Heart left ventricle (tissue), 16 donors: ENCODE measurements at regions not wholly inside any gene's neighbourhood (a gene's known extent, or its start where the extent isn't known, plus 50 kb on each side); places are given as distances from the start of the nearest gene placed in this dataset.
A peak's percentile ranks its signal among the peaks of the same experiment; 100 is the strongest.

Experiments
- ATAC-seq, 4 donors: fragments of 200-7000 bp; cut with Tn5 transposase; one replicate each; pipeline ENCODE4 v1.9.1; 2020 to 2022; ENCODE audit warnings: moderate library complexity in 4 of 4, mild to moderate bottlenecking in 3 of 4, moderate number of reproducible peaks in 1 of 4
- DNase-seq, 5 donors: peaks; one replicate each; pipeline ENCODE4 v3.0.0-alpha.2; 2020
- H3K27ac ChIP-seq, 12 donors: fragments of 200-600 bp; sonication (generic) in 4 of 12; one replicate each; pipeline versions ENCODE4 v1.5.0 to v1.8.0; 2016 to 2022; ENCODE audit warnings: mild to moderate bottlenecking in 2 of 12
- H3K27me3 ChIP-seq, 9 donors: fragments of 200-600 bp; sonication (generic) in 2 of 9; one replicate each; pipeline versions ENCODE4 v1.5.1 to v1.8.0; 2016 to 2022; ENCODE audit warnings: mild to moderate bottlenecking in 3 of 9
- H3K36me3 ChIP-seq, 9 donors: fragments of 200-600 bp; sonication (generic) in 2 of 9; one replicate each; pipeline versions ENCODE4 v1.5.0 to v1.8.0; 2018 to 2022; ENCODE audit warnings: mild to moderate bottlenecking in 2 of 9
- H3K4me1 ChIP-seq, 12 donors: fragments of 200-600 bp; sonication (generic) in 4 of 12; one replicate each; pipeline versions ENCODE4 v1.5.0 to v1.8.0; 2016 to 2022; ENCODE audit warnings: mild to moderate bottlenecking in 3 of 12
- H3K4me3 ChIP-seq, 12 donors: fragments of 200-600 bp; sonication (generic) in 4 of 12; one replicate each; pipeline versions ENCODE4 v1.5.0 to v1.8.0; 2017 to 2022; ENCODE audit warnings: mild to moderate bottlenecking in 9 of 12, moderate library complexity in 4 of 12
- H3K9me3 ChIP-seq, 12 donors: fragments of 200-600 bp; sonication (generic) in 4 of 12; one replicate each; pipeline versions ENCODE4 v1.5.0 to v1.8.0; 2016 to 2022; ENCODE audit warnings: mild to moderate bottlenecking in 1 of 12
- POLR2A ChIP-seq, 2 donors: fragments of 450-650 bp; IDR thresholded peaks; one replicate each; pipeline ENCODE4 v1.6.1; 2017; ENCODE audit warnings: antibody characterized with exemption in 2 of 2, mild to moderate bottlenecking in 2 of 2, moderate library complexity in 2 of 2
- WGBS, 4 donors: extraction: QIAGEN DNeasy Blood & Tissue Kit in 2 of 4; methylation state at CpG; one replicate each; pipeline versions ENCODE4 v1.1.5 to v1.1.7; 2013 to 2018; 5-methylcytosine and 5-hydroxymethylcytosine counted together
- intact Hi-C, 10 donors: fragments of 100-400 bp; cut with DNase I; formaldehyde crosslinking; loops; one replicate each; pipeline versions ENCODE4 v1.11.1 to v1.14.2; 2022
- TF ChIP-seq, protein P1 (sequence below), 12 donors: fragments of 200-600 bp; sonication (generic) in 4 of 12; IDR thresholded peaks; one replicate each; pipeline versions ENCODE4 v1.5.0 to v1.8.0; 2018 to 2022; ENCODE audit warnings: antibody characterized with exemption in 12 of 12, mild to moderate bottlenecking in 5 of 12
- donor health status: ischemic (EF 13 %, LVEDD 7.1; RV severe dilation, severe dysfunction).
- donor health status: healthy with polysubstance abuse.
- donor health status: DM: no; HTN: yes; CAD: no.
- donor health status: DM: no; HTN: no; CAD: no.
- donor health status: ischemic (EF 25% LVEDD 6.9; RV normal size, moderate dysfunction).
- donor health status: ischemic (EF 25% LVEDD 5.7; RV mildly dilated, moderate dysfunction).
- donor health status: healthy.
- donor health status: DM: yes; HTN: yes; CAD: no.
- donor health status: ischemic (EF 35%, LVEDD 5.7; RV mildly dilated, moderate dysfunction).
- donor health status: nonischemic (EF 11% LVEDD 7.7; RV severe dilation, severe dysfunction).
- donor health status: DM: yes; HTN: yes; CAD: no.
- donor health status: PGD.
- donor health status: ischemic (EF 29% LVEDD 5.4; RV normal size, mild dysfunction).
- donor health status: nonischemic (EF 23%, LVEDD 6.1; RV moderate dilation, normal function).

GRCh38 chr10:113331961-113332360 lies 220.9 kb upstream of the HABP2 start:
- DNase-seq (no peak), ATAC-seq (no peak)
- whole genome bisulfite sequencing, 4 donors = 81 to 86% (median 85%) methylated on average over 3 of the region's 3 CpGs
- no peak for TF ChIP-seq POLR2A (IDR thresholded peaks at IDR 0.05)
- TF ChIP-seq, protein P1, sequence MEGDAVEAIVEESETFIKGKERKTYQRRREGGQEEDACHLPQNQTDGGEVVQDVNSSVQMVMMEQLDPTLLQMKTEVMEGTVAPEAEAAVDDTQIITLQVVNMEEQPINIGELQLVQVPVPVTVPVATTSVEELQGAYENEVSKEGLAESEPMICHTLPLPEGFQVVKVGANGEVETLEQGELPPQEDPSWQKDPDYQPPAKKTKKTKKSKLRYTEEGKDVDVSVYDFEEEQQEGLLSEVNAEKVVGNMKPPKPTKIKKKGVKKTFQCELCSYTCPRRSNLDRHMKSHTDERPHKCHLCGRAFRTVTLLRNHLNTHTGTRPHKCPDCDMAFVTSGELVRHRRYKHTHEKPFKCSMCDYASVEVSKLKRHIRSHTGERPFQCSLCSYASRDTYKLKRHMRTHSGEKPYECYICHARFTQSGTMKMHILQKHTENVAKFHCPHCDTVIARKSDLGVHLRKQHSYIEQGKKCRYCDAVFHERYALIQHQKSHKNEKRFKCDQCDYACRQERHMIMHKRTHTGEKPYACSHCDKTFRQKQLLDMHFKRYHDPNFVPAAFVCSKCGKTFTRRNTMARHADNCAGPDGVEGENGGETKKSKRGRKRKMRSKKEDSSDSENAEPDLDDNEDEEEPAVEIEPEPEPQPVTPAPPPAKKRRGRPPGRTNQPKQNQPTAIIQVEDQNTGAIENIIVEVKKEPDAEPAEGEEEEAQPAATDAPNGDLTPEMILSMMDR (IDR thresholded peaks at IDR 0.05) = no peak
- H3K4me1 ChIP-seq = peaks cover 0 to 4% (median 0%) of the 10 kb centered on the region in 12 donors
- H3K36me3 ChIP-seq = no peaks in the 10 kb centered on the region
- H3K27me3 ChIP-seq = no peaks in the 10 kb centered on the region
- peaks cover 0 to 14% (median 0%) of the 10 kb centered on the region in 12 donors for H3K9me3 ChIP-seq
- no peak overlapping the region for H3K27ac ChIP-seq
- intact Hi-C loops = no loop called here
- H3K4me3 ChIP-seq = no peak overlapping the region

GRCh38 chr10:113333313-113333712 lies 219.5 kb upstream of the HABP2 start:
- Histone ChIP-seq H3K27ac (no peak overlapping the region), H3K4me1 (no peaks in the 10 kb centered on the region), H3K9me3 (peaks cover 0 to 14% (median 0%) of the 10 kb centered on the region in 12 donors), H3K4me3 (no peak overlapping the region), H3K27me3 (no peaks in the 10 kb centered on the region), H3K36me3 (no peaks in the 10 kb centered on the region)
- intact Hi-C loops = no loop called here
- ATAC-seq (no peak), DNase-seq (no peak)
- TF ChIP-seq, protein P1 (IDR thresholded peaks at IDR 0.05) = no peak
- TF ChIP-seq POLR2A (IDR thresholded peaks at IDR 0.05) = no peak
- WGBS, 4 donors = 83 to 87% (median 85%) methylated on average over 2 of the region's 2 CpGs

GRCh38 chr10:113335592-113335991 lies 217.3 kb upstream of the HABP2 start:
- Histone ChIP-seq H3K27me3 (no peaks in the 10 kb centered on the region), H3K9me3 (peaks cover 0 to 14% (median 0%) of the 10 kb centered on the region in 12 donors), H3K36me3 (no peaks in the 10 kb centered on the region), H3K4me3 (no peak overlapping the region), H3K4me1 (no peaks in the 10 kb centered on the region), H3K27ac (no peak overlapping the region)
- intact Hi-C loops = no loop called here
- TF ChIP-seq POLR2A (IDR thresholded peaks at IDR 0.05) = no peak
- TF ChIP-seq, protein P1 (IDR thresholded peaks at IDR 0.05) = no peak
- WGBS, 4 donors = 24 to 55% (median 49%) methylated on average over 2 of the region's 2 CpGs
- peak in 1 of 4 donors; percentile 39 for ATAC-seq
- DNase-seq = peak in 2 of 5 donors; percentile 28 to 65

- no peak for DNase-seq
- no peaks in the 10 kb centered on the region for H3K4me1 ChIP-seq
- no peak for ATAC-seq
- WGBS, 4 donors = 89 to 94% (median 93%) methylated on average over 6 of the region's 6 CpGs
- H3K9me3 ChIP-seq = peaks cover 0 to 14% (median 0%) of the 10 kb centered on the region in 12 donors
- TF ChIP-seq POLR2A (IDR thresholded peaks at IDR 0.05) = no peak
- TF ChIP-seq, protein P1 (IDR thresholded peaks at IDR 0.05) = no peak
- H3K36me3 ChIP-seq = no peaks in the 10 kb centered on the region
- intact Hi-C loops = no loop called here
- H3K27ac ChIP-seq = no peak overlapping the region
- H3K27me3 ChIP-seq = no peaks in the 10 kb centered on the region
- H3K4me3 ChIP-seq = no peak overlapping the region
These were observed 216.2 kb upstream of the HABP2 start for GRCh38 chr10:113336549-113337130.
